GM13977 (cell line): ENCODE measurements at regions not wholly inside any gene's neighbourhood (a gene's known extent, or its start where the extent isn't known, plus 50 kb on each side); places are given as distances from the start of the nearest gene placed in this dataset.

Experiments
- DNase-seq: peaks from one replicate; pipeline ENCODE4 v3.0.0; 2012; ENCODE audit warnings: low spot score
- in situ Hi-C: fragments of 300-500 bp; cut with MboI; formaldehyde crosslinking; loops from one replicate; pipeline ENCODE4 v1.12.0; 2022; ENCODE audit warnings: low sequenced_read_pairs, low pct_unique_long_range_greater_than_20kb, mixed read lengths, inconsistent platforms; ENCODE audit not compliant: unreplicated experiment
- TF ChIP-seq, protein P1 (sequence below): IDR thresholded peaks from 2 replicates; pipeline ENCODE4 v1.5.1; 2012; ENCODE audit warnings: mild to moderate bottlenecking, control low read depth; ENCODE audit not compliant: insufficient read depth; ENCODE audit errors: extremely low read depth, missing control alignments

DNA sequence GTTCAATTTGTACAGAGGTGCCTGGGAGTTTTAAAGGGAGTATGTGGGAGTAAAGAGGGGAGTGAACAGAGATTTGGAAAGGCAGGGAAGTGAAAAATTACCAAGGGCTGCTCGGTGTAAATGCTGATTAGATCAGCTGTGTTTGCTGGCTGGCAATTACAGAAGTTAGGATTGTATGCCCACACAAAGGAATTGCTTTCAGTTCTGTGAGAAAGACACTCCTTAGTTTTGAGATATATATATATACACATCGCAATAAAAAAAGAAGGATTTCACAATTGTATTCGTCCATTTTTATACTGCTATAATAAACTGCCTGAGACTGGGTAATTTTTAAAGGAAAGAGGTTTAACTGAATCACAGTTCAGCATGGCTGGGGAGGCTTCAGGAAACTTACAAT lies 196.3 kb downstream of the SLITRK5 start:
- in situ Hi-C loops: no loop called here
- TF ChIP-seq, protein P1, sequence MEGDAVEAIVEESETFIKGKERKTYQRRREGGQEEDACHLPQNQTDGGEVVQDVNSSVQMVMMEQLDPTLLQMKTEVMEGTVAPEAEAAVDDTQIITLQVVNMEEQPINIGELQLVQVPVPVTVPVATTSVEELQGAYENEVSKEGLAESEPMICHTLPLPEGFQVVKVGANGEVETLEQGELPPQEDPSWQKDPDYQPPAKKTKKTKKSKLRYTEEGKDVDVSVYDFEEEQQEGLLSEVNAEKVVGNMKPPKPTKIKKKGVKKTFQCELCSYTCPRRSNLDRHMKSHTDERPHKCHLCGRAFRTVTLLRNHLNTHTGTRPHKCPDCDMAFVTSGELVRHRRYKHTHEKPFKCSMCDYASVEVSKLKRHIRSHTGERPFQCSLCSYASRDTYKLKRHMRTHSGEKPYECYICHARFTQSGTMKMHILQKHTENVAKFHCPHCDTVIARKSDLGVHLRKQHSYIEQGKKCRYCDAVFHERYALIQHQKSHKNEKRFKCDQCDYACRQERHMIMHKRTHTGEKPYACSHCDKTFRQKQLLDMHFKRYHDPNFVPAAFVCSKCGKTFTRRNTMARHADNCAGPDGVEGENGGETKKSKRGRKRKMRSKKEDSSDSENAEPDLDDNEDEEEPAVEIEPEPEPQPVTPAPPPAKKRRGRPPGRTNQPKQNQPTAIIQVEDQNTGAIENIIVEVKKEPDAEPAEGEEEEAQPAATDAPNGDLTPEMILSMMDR: no peak

DNA sequence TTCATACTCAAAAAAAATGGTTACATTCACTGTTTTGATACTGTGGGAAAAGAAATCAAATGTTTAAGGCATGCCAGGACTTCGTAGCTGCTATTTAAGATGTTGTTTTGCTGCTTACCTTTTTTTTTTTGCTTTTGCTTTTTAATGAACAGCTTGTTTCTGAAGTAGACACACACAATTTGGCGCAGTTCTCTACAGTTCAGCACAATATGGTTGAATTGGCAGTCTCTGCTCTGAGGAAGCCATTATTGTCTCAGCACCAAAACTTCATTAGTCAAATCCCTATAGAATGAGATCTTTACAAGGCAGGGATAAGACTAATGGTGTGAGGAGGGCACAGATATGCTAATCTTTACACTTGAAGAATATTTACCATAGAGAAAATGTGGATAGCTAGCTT lies 197.6 kb downstream of the SLITRK5 start:
- no peak for DNase-seq
- in situ Hi-C loops: no loop called here
- TF ChIP-seq, protein P1: no peak

More for the DNA sequence above, 196.3 kb downstream of the SLITRK5 start:
- no peak for DNase-seq

DNA sequence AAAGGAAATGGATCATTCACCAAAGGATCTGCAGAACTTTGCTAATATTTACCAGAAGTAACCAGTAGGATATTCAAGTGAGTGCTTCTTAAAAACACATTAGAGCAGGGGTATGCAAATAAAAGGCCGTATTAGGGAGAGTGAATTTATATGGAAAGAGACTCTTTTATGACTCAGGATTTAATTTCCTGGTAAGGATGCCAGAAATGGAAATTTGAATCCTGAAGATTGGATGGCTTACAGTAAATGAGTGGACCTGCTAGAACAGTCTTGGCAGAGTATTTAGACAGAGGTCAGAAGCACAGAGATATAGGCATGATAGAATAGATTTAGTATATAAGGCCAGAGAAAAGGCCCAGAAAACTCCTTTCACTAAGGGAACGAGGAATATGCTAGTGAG lies 201.6 kb downstream of the SLITRK5 start:
- no peak for DNase-seq
- in situ Hi-C loops: no loop called here
- TF ChIP-seq, protein P1: no peak

DNA sequence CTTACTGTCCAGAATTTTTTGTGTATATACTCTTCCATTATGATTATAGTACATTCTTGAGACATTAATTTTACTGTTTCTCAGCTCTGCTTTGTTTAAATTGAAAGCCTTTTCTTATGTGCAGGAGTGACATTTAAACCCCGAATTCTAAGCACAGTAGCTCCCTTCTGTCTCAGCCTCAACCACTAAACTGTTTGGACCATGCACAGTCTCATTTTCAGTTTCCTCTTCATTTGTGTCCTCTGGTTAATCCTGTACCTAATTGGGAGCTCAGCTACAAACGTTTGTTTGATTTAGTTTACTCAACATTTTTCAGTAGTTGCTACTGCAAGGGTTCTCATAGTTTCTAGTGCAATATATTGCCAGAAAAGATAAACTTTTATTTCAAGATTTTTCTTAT lies 206.3 kb downstream of the SLITRK5 start:
- in situ Hi-C loops: no loop called here
- TF ChIP-seq, protein P1: no peak
- no peak for DNase-seq

DNA sequence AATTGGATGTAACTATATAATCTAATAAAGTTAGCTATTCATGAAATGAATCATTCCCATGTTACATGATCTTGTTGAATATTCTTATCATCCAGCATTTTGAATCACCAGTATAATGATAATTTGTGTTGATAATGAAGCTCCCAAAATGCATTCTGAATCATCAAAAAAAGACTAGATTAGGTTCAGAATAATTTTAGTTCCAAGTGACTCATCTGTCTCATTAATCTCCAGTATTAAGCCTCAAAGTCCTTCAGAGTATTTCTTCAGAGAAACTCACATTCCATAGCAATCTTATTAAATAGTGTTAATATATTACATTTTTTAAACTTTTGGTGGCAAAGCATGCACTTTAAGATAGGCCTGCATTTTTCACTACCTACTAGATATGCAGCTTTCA lies 207.5 kb downstream of the SLITRK5 start:
- in situ Hi-C loops: no loop called here
- DNase-seq: no peak
- TF ChIP-seq, protein P1: no peak

DNA sequence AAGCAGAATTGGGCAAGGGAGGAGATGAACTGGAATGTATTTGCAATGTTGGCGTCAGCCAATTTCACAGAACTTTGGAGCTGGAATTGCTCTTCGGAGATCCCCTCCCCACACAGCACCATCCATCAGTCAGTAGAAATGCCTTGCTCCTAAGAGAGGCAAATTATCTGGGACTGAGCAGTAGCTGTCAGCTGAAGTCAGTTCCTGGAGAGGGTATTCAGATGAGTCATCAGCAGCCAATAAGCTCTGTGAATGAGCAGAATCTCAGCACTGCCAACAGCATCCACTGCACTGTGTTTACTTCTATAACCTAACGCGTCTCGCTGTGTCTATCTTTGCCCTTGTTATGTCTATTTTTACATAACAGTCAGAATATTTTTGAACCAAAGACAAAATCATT lies 213.7 kb downstream of the SLITRK5 start:
- no peak for DNase-seq

More for the DNA sequence above, 213.7 kb downstream of the SLITRK5 start:
- TF ChIP-seq, protein P1: no peak
- in situ Hi-C loops: no loop called here
